Fibroblast of gingiva (primary cell): ENCODE measurements at regions not wholly inside any gene's neighbourhood (a gene's known extent, or its start where the extent isn't known, plus 50 kb on each side); places are given as distances from the start of the nearest gene placed in this dataset.
"Not testable (repeated sequence)": the region's sequence is repeated elsewhere in the genome, so short reads cannot be mapped to it uniquely, and the experiment has no call there.

ENCODE experiments used
- DNase-seq: peaks from one replicate; pipeline ENCODE4 v3.0.0-alpha.2; 2011; ENCODE audit warnings: low read depth

- no peak for DNase-seq
Measured at GRCh38 chr18:68233018-68233417, 481.9 kb downstream of the TMX3 start.

DNA sequence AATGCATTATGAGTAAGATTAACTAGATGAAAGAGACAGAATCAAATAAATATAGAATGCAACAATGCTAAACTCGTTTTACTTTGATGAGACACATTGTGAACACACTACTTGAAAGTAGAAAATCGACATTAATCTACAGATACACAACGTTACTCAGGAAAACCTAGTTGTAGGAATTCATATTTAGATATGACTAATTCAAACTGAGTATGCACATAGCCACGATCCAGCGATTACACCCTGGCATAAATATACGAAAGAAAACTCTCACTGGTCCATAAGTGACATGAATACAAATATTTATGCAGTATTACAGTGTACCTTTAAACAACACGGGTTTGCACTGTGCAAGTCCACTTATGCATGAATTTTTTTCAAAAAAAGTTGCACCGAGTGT, 485.6 kb downstream of the TMX3 start:
- DNase-seq, result no peak

DNA sequence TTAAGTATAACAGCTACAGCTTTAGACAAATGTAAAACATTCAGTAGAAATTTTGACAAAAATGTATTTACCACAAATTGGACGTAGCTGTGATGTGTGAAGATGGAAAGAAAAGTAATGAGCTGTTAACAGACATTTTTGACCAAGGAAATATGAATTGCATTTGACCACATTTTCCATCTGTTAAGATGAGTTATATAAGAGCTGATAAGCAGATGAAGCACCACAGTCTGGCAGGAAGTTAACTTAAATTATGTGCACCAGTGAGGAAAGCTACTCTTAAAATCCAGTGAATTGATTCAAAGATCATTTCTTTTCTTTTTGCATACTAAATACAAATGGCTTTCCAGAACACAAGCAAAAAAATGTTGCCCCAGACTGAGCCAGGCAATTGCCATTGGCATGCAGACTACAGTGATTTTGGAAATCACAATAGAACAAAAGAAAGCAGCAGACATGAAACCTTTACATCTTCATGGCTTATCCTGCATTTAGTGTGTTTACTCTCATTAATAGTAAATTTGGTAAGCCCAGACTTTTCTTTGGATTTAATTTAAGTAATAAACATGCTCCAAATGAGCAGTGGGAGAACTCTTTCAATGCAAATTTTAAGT, 493.7 kb downstream of the TMX3 start:
- no peak for DNase-seq

GRCh38 chr18:68220458-68220857, 494.4 kb downstream of the TMX3 start:
- DNase-seq, result no peak

GRCh38 chr18:68219872-68220271, 495.0 kb downstream of the TMX3 start:
- DNase-seq, result peak; percentile 29

DNA sequence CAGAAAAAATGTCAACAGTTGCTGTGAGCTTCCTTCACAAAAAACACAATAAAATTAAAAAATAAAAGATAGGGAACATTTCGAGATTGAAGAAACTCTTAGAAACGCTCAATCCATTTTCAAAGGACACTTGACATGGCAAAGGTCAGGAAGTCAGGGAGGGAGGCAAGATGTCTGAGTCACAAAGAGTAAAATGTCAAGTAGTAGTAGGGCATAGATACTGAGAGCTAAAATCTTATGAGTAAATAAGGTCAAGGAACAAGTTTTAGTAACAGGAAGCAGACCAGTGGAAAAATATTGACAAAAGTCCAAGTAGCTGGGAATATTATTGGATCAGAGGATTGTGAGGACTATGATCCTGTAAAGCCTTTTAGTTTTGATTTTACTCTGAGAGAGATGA, 495.6 kb downstream of the TMX3 start:
- DNase-seq, result no peak

- DNase-seq, result peak; percentile 65
Measured at GRCh38 chr18:68215931-68216330, 499.0 kb downstream of the TMX3 start.

DNA sequence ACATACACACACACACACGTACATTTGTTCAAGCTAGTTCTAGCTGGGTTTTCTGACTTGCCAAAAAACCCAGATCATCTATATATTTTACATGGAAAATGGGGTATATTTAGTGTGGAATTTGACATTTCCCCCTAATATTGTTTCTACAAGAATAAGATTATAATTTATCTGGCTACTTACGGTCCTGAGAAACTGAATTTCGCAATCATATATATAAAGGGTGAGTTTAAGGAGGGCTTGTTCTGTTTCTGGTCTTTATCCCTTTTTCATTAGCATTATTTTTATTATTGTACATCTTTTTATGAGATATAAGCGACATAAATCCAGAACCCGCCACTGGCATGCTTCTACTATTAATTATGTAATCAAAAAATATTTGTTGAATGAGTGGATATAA, 528.9 kb downstream of the TMX3 start:
- no peak for DNase-seq

DNA sequence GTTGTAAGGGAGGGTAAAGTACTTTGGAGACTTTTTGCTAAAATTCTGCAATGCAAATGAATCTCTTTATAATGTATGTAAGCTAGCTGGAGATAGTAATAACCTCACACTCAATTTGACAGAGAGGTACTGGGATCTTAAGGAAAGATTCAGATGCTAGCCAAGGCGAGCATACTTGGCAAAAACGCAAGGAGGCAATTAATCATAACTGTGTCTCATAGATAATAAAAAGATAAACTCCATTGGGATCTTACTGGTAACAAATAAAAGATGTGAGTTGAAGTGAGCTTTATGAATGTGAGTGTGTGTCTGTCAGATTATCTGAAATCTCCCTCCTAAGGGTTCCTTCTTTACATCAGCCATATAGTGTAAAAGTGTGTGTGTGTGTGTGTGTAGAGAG, 533.0 kb downstream of the TMX3 start:
- DNase-seq, result no peak

GRCh38 chr18:68179811-68180210, 535.1 kb downstream of the TMX3 start:
- no peak for DNase-seq

DNA sequence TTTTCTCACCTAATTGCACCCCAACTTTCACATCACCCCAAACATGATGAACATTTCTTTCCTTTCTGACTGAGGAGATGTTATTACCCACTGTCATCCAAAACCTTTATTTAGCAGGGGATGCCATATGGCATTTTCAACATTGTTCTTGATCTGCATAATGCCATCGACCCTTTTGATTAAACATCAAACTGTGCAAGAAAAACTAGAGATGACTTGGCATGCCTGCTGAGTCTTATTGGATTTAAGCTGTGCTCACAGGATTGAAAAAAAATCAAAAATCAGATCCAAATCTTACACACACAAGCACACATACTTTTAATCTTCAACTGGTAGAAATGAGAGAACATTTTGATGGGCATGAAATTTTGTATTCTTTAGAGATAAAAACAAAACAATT, 536.0 kb downstream of the TMX3 start:
- DNase-seq, result no peak

DNA sequence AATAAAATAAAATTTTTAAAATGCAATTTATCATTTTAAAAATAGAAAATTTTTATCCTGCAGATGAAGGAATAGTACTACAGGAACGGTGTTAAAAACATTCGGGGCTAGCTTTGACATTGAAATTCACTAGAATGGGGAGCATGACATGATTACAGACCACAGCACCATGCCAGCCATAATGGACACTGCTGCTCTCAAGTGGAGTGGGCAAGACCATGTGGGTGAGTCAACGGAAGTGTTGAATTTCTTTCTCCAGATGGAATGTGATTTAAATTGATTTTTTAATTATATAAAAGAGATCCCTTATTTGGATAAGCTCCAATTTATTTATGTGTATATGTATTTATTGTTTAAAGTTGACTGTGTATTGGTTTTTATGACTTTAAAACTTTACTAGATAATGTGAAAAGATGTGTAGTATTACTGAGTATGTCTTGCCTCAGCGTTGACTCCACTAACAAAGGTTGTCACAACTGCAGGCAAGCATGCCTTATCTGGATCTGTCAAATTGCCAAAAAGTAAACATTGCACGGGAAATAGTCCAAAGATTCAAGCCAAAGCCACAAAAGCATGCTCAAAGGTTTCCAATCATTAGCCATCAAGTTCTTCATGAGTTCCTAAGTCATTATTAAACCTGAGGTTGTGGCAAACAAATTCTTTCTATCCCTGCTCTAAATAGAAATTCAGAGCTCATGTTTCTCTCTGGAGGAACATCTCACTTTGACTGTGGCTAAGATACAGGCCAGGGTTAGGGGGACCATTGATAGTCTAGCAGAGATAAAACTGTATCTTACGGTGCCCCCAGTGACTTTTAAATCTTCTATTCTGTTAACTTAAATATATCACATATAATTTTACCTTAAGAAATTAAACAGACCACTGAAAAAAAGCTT, 536.9 kb downstream of the TMX3 start:
- peak; percentile 97 for DNase-seq

- no peak for DNase-seq
Measured at GRCh38 chr18:68176901-68177300, 538.0 kb downstream of the TMX3 start.

DNA sequence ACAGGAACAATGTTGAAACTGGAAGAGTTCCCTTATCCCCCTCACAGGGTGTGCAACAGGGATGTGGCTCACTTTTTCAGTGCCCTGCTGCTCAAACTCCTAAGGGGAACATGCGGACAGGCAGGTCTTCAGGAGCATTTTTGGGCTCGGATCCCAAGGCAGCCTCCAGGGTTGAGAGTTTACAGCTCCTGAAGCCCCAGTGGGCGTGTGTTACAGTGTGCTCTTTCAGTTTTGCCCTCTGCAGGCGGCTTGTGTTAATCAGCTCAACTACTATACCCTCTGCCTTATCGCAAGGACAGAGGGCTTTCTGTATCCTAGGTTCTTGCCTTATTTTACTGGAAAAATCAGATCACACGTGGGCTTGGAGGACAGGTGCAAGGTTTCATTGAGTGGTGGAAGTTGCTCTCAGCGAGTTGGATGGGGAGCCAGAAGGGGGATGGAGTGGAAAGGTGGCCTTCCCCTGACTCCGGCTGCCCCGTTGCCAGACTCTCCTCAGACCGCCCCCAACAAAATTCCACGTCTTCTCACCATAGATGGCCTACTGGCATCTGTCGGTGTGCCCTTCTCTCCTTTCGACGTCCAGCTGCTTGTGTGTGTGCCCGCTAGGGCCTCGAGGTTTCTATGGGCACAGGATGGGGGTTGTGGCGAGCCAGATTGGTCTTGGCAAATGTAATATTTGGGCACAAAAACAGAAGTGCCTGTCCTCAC, 541.9 kb downstream of the TMX3 start:
- DNase-seq, result no peak

DNA sequence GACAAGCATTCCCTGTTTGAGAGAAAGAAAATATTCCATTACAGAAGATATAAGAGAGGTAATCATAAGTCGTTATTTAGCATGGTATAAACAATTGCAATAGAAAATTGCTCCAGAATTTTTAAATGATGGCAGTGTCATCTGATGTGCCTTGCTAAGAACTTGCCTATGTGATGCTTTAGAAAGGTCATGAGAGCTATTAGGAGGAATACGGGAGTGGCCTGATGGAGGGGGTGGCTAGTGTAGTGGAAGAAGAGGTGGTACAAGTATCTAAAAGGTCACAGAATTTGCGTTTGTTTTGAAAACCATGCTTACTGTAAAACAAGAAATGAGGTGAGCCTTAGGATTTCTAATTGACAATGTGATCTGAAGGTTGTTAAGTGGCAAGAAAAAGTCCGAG, 550.0 kb downstream of the TMX3 start:
- DNase-seq, result no peak

GRCh38 chr18:68153821-68154220, 561.1 kb downstream of the TMX3 start:
- DNase-seq, result not testable (repeated sequence)

DNA sequence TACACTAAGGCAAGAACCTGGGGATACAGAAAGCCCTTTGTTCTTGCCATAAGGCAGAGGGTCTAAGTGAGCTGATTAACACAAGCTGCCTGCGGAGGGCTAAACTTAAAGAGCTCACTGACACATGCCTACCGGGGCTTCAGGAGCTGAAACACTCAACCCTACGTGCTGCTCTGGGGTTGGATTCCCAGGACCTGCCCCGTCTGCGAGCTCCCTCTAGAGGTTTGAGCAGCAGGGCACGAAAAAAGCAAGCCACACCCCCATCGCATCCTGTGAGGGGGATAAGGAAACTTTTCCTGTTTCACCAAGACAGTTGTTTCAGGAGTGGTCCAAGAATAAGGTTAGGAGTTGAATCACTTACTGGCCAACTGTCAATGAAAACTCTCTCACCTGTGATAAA, 562.1 kb downstream of the TMX3 start:
- no peak for DNase-seq

DNA sequence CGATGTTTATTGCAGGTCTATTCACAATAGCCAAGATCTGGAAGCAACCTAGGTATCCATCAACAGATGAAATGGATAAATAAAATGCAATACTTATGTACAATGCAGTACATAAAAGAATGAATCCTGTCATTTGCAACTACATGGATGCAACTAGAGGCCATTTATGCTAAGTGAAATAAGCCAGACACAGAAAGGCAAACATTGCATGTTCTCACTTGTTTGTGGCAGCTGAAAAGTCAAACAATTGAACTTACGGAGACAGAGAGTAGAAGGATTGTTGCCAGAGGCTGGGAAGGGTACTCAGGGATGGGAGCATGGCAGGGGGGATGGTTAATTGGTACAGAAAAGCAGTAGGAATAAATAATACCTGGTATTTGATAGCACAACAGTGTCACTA, 563.9 kb downstream of the TMX3 start:
- no peak for DNase-seq

GRCh38 chr18:68148863-68149262, 566.0 kb downstream of the TMX3 start:
- DNase-seq, result no peak

GRCh38 chr18:68147728-68148127, 567.2 kb downstream of the TMX3 start:
- no peak for DNase-seq

GRCh38 chr18:68121826-68122225, 593.1 kb downstream of the TMX3 start:
- peak; percentile 39 for DNase-seq

DNA sequence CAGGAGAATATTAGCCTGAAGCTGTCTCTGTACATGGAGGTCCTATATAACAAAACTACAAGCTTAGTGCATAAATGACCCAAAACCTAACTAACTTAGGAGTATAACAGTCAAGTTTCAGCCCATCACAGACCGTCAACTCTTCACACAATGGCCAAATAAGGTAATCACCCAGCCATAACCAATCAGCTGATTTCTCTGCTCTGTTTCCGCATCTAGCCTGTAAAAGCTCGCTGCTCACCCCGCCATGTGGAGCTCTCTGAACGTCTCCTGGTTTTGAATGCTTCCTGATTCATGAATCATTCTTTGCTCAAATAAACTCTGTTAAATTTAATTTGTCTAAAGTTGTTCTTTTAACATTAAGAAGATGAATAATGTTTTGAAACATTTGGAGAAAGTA, 593.6 kb downstream of the TMX3 start:
- no peak for DNase-seq

DNA sequence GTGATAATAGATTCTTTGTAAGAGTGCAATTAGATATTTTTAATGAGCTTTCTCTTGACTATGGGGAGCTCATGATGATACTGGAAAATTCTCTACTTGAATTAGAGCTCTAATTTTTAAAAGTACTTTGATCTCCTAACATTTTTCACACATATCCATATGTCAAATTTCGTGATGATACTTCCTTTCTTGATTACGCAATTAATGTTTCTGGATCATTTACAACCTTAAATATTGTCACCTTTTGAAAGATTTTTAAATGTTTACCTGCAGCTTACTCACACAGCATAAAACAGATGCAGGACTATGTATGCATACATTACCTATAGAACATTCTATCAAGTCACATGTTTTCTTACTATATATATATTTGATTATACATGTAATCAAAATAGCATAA, 598.5 kb upstream of the DSEL start:
- no peak for DNase-seq
